Small intestine (tissue), 7 donors: ENCODE measurements at regions not wholly inside any gene's neighbourhood (a gene's known extent, or its start where the extent isn't known, plus 50 kb on each side); places are given as distances from the start of the nearest gene placed in this dataset.

Source experiments
- DNase-seq, 2 donors: peaks; one replicate each; pipeline versions ENCODE4 v3.0.0 to v3.0.0-alpha.2; 2013
- FAIRE-seq: peaks from 2 replicates; lab custom pipeline; 2012; peaks lifted over from hg19 to GRCh38; lab: Jason Lieb, UNC
- H3K27ac ChIP-seq, 3 donors: one replicate each; pipeline ENCODE4 v1.5.1; 2013; ENCODE audit warnings: low read length in 2 of 3, mild to moderate bottlenecking in 2 of 3, control low read depth in 1 of 3, inconsistent platforms in 1 of 3, low read depth in 1 of 3, moderate library complexity in 1 of 3
- H3K27me3 ChIP-seq, 3 donors: one replicate each; pipeline ENCODE4 v1.6.1; 2013; ENCODE audit warnings: low read length in 3 of 3, inconsistent platforms in 1 of 3; ENCODE audit not compliant: control insufficient read depth in 3 of 3, insufficient read depth in 3 of 3
- H3K36me3 ChIP-seq, 3 donors: one replicate each; pipeline ENCODE4 v1.6.1; 2013; ENCODE audit warnings: low read length in 3 of 3, inconsistent platforms in 1 of 3, low read depth in 1 of 3, mild to moderate bottlenecking in 1 of 3, moderate library complexity in 1 of 3; ENCODE audit not compliant: control insufficient read depth in 3 of 3, insufficient read depth in 2 of 3
- H3K4me1 ChIP-seq, 3 donors: one replicate each; pipeline ENCODE4 v1.6.1; 2013; ENCODE audit warnings: low read length in 2 of 3, inconsistent platforms in 1 of 3, low read depth in 1 of 3, mild to moderate bottlenecking in 1 of 3, moderate library complexity in 1 of 3; ENCODE audit not compliant: control insufficient read depth in 3 of 3, insufficient read depth in 2 of 3
- H3K4me3 ChIP-seq, 3 donors: one replicate each; pipeline ENCODE4 v1.5.1; 2013; ENCODE audit warnings: low read length in 3 of 3, control low read depth in 1 of 3, inconsistent platforms in 1 of 3, low read depth in 1 of 3, mild to moderate bottlenecking in 1 of 3, moderate library complexity in 1 of 3
- H3K9me3 ChIP-seq, 2 donors: one replicate each; pipeline ENCODE4 v1.6.1; 2013; ENCODE audit warnings: low read depth in 1 of 2, low read length in 1 of 2; ENCODE audit not compliant: control insufficient read depth in 2 of 2, insufficient read depth in 1 of 2
- WGBS, 3 donors: extraction: QIAGEN DNeasy Blood & Tissue Kit; methylation state at CpG; one replicate each; pipeline ENCODE4 v1.1.7; 2013; 5-methylcytosine and 5-hydroxymethylcytosine counted together
- donor health status: healthy with polysubstance abuse.
- donor health status: control.
- donor health status: control.
- donor health status: Bipolar disorder and iron deficiency.
- donor health status: healthy.

DNA sequence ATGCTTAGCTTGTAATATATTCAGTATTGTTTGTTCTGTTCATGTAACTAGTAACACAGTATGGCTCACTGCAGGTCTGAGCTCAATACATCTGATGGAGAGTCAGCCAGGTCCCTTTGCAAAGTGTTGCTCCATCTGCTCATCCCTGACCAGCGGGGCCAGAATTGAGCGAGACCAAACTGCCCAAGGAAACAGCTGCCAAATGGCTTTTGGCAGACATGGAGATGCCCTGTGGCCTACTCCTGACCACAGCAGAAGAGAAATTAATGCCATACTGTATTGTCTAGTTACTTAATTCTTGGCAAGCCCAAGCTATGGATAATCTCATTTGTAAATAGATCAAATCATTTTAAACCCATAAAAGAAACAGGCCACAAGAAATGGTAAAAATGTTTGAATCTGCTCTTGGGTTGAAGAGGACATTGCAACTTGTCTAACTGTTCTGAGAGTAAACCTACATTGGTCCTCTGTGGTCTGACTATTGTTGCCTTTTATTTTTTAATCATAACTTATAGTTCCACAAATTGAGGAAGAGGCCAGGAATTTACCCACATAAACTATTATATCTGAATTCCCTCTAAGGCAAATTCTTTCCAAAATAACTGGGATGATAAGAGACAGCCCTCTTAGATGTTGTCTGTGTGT, 209.5 kb downstream of the EBLN2 start:
- Histone ChIP-seq H3K4me3 (no peak overlapping the region), H3K9me3 (no peaks in the 10 kb centered on the region), H3K27me3 (no peaks in the 10 kb centered on the region), H3K4me1 (no peaks in the 10 kb centered on the region), H3K27ac (no peak overlapping the region), H3K36me3 (no peaks in the 10 kb centered on the region)
- DNase-seq (no peak), FAIRE-seq (no peak)
- WGBS, 3 donors: 58 to 85% (median 81%) methylated on average over 2 of the region's 2 CpGs

DNA sequence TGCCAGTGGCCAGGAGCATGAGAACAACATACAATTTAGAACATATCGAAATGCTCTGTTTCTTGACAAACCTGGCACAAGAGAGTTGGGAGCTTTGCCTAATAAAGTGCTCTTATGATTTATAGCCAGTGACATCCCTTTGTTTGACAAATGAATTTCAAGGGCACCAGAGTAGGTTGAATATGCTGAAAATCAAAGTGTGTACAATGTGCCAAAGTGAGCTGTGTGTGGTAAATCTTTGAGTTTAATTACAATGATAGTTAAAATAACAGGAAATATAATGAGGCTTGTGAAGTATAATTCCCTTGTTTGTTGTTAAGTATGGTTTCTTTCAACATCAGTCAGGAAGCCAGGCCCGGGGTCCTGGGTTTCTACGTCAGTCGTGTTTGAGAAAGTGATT, 211.9 kb downstream of the EBLN2 start:
- Histone ChIP-seq H3K27me3 (no peaks in the 10 kb centered on the region), H3K27ac (no peak overlapping the region), H3K9me3 (no peaks in the 10 kb centered on the region), H3K4me1 (peaks cover 0 to 2% (median 0%) of the 10 kb centered on the region in 3 donors), H3K36me3 (no peaks in the 10 kb centered on the region), H3K4me3 (no peak overlapping the region)
- DNase-seq (no peak), FAIRE-seq (no peak)
- WGBS, 3 donors: 80 to 93% (median 82%) methylated on average over 4 of the region's 4 CpGs

DNA sequence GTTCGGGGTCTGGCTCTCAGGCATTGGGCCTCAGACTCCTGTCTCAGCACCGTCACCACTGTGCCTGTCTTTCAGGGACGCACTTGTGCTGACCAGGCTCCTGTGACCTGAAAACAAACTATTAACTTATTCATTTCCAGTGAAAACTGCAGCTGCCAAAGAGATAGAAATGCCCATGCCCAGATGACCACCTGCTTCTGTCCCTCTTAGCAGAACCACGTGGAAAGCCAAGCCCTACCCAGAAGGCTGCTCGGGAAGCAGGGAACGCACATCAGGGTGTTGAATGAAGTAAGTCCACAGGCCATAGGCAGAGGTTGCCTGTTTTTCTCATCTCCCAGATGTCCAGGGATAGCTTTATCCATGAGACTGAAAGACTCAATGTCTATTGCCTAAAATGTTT, 219.3 kb downstream of the EBLN2 start:
- Histone ChIP-seq H3K27ac (no peak overlapping the region), H3K9me3 (no peaks in the 10 kb centered on the region), H3K4me1 (peaks cover 0 to 2% (median 0%) of the 10 kb centered on the region in 3 donors), H3K27me3 (peaks cover 0 to 3% (median 0%) of the 10 kb centered on the region in 3 donors), H3K4me3 (no peak overlapping the region), H3K36me3 (no peaks in the 10 kb centered on the region)
- no peak for DNase-seq
- WGBS, 3 donors: 67 to 75% (median 74%) methylated on average over 6 of the region's 6 CpGs
- no peak for FAIRE-seq

DNA sequence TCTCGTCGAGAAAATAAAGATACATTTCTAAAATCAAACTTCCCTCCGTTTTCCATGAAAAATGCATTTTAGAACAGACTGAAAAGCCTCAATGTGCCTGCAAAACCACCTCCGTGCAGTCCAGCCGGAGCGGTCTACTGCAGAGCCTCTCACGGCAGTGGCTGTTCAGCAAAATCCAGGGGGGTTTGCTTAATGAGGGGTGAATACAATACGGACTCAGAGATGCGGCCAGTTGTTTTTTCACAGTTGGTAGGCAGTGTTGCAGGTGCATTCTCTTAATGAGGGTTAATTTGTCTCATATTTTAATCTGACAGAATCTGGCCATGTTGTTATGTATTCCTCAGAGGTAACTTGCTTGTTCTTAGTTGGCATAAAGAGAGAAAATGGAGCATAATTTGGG, 223.0 kb downstream of the EBLN2 start:
- H3K27ac ChIP-seq: no peak overlapping the region
- H3K36me3 ChIP-seq: no peaks in the 10 kb centered on the region
- no peaks in the 10 kb centered on the region for H3K4me1 ChIP-seq
- DNase-seq (no peak), FAIRE-seq (no peak)
- H3K27me3 ChIP-seq: peaks cover 0 to 3% (median 0%) of the 10 kb centered on the region in 3 donors
- no peaks in the 10 kb centered on the region for H3K9me3 ChIP-seq
- 90 to 93% (median 91%) methylated on average over 9 of the region's 9 CpGs for WGBS, 3 donors
- no peak overlapping the region for H3K4me3 ChIP-seq

DNA sequence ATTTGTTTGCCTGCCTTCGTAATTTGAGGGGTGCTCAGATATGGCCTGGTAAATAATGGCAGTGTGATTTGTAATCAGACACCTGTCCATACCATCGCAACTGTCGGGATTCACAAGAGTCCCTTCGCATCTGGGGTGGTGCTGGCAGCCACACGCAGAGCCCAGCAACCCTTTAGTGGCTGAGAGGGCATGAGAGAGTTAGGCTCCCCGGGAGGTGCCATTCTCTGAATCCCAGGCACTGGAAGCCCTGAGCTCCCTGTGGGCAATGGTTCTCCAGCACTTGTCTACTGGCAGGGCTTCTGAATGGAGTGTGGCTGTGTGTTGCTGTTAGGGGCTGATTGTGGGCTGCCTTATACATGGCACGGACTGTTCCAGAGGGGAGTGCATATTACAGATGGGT, 230.1 kb downstream of the EBLN2 start:
- DNase-seq (no peak), FAIRE-seq (no peak)
- H3K9me3 ChIP-seq: no peaks in the 10 kb centered on the region
- peaks cover 0 to 2% (median 0%) of the 10 kb centered on the region in 3 donors for H3K27me3 ChIP-seq
- H3K4me3 ChIP-seq: no peak overlapping the region
- 79 to 84% (median 82%) methylated on average over 7 of the region's 7 CpGs for WGBS, 3 donors
- H3K4me1 ChIP-seq: no peaks in the 10 kb centered on the region
- H3K36me3 ChIP-seq: no peaks in the 10 kb centered on the region
- no peak overlapping the region for H3K27ac ChIP-seq

DNA sequence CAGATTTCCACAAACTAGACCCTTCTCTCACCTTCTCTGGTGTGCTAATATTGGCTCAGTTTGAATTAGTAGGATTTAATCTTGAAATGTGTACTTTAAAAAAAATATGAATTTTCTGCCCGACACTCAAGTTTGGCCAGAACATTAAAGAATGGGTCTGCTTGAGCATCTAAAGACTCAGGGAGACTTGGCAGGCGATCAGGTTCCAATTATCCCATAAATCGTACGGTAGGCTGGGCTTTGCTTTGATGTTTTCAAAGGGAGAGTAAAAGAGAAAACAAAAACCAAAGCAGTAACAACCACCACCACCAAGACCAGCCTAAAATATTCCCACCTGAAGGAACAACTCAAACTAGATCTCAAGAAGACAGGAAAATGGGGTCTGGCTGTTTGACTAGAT, 230.8 kb downstream of the EBLN2 start:
- Histone ChIP-seq H3K4me1 (no peaks in the 10 kb centered on the region), H3K9me3 (peaks cover 0 to 2% of the 10 kb centered on the region in 2 donors), H3K27ac (no peak overlapping the region), H3K4me3 (no peak overlapping the region), H3K27me3 (peaks cover 0 to 2% (median 0%) of the 10 kb centered on the region in 3 donors), H3K36me3 (no peaks in the 10 kb centered on the region)
- FAIRE-seq (no peak), DNase-seq (no peak)
- 11 to 49% (median 36%) methylated on average over 4 of the region's 4 CpGs for whole genome bisulfite sequencing, 3 donors

DNA sequence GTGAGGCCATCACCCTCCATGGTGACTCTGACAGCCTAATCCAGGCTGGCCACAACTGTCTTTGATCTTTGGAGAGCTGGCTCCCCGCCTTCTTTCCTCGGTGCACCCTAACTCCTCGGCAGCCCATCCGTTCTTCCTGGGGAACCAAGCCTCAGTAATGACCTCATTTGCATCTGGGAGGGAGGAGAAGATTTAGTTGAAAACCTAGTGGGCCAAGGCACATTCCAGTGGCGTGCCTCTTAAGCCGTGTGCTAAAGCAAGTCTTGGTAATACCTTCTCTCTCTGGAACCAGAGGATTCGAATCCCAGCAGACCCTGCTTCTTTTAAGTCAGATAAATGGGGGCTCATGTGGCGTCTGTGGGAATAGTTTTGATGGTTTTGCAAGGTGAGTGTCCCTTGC, 233.1 kb downstream of the EBLN2 start:
- Histone ChIP-seq H3K9me3 (peaks cover 0 to 2% of the 10 kb centered on the region in 2 donors), H3K27me3 (peaks cover 0 to 2% (median 0%) of the 10 kb centered on the region in 3 donors), H3K36me3 (no peaks in the 10 kb centered on the region), H3K27ac (no peak overlapping the region), H3K4me3 (no peak overlapping the region), H3K4me1 (no peaks in the 10 kb centered on the region)
- WGBS, 3 donors: 63 to 68% (median 65%) methylated on average over 8 of the region's 8 CpGs
- DNase-seq (no peak), FAIRE-seq (no peak)

DNA sequence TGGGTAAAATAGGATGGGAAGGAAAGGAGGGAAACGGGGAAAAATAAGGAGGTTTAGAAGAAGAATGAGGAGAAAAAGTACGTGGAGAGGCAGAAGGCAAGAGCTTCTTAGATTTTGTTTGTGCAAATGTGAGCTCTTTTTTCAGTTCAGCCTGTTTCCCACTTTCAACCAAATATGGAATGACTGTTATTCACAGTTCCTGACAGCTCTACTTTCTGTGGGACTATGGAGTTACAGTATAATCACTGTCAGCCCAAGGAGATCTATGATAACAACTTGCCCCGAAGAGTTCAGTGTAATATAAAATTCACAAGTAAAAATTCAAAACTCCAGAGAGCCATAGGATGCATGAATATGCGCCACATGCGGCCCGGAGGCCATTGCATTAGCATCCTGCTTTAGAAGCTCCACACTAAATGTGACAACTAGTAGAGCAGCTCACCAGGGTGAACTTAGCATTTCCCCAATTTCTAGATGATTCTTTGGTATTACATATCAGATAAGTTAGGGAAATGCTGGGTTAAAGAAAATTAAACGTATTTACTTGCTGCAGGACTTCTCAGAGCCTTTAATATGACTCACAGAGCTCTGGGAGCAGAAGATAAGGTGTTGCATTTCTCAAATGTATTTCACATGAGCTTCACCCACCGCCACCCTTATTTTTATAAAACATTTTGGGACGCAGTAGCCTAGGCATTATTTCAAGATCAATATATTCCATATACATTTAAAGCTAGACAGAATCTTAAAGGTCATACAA, 234.6 kb downstream of the EBLN2 start:
- FAIRE-seq (no peak), DNase-seq (no peak)
- no peaks in the 10 kb centered on the region for H3K36me3 ChIP-seq
- no peaks in the 10 kb centered on the region for H3K4me1 ChIP-seq
- H3K27me3 ChIP-seq: peaks cover 0 to 2% (median 0%) of the 10 kb centered on the region in 3 donors
- WGBS, 3 donors: 84 to 88% (median 85%) methylated on average over 9 of the region's 9 CpGs
- H3K9me3 ChIP-seq: peaks cover 0 to 2% of the 10 kb centered on the region in 2 donors
- no peak overlapping the region for H3K27ac ChIP-seq
- no peak overlapping the region for H3K4me3 ChIP-seq
